Thyroid gland (tissue), 4 donors: ENCODE measurements at regions not wholly inside any gene's neighbourhood (a gene's known extent, or its start where the extent isn't known, plus 50 kb on each side); places are given as distances from the start of the nearest gene placed in this dataset.

ENCODE experiments used
- CTCF ChIP-seq, 6 experiments: fragments of 200-600 bp in 3 of 6; fragments of 450-650 bp in 3 of 6; sonication (generic) in 3 of 6; IDR thresholded peaks; one replicate each; pipeline ENCODE4 v1.5.1; 2016 to 2019; ENCODE audit warnings: antibody characterized with exemption in 6 of 6, mild to moderate bottlenecking in 2 of 6, inconsistent platforms in 1 of 6, moderate library complexity in 1 of 6
- POLR2A ChIP-seq, 2 donors: fragments of 450-650 bp; IDR thresholded peaks; one replicate each; pipeline ENCODE4 v1.6.1; 2017; ENCODE audit warnings: antibody characterized with exemption in 2 of 2, mild to moderate bottlenecking in 2 of 2, moderate library complexity in 1 of 2

GRCh38 chrX:34223574-34223973 is 91.5 kb upstream of the FAM47A start:
- TF ChIP-seq CTCF (IDR thresholded peaks at IDR 0.05) (no peak), POLR2A (IDR thresholded peaks at IDR 0.05) (no peak)
